ENCODE measurements at regions not wholly inside any gene's neighbourhood (a gene's known extent, or its start where the extent isn't known, plus 50 kb on each side); places are given as distances from the start of the nearest gene placed in this dataset.
"Not testable (repeated sequence)": the region's sequence is repeated elsewhere in the genome, so short reads cannot be mapped to it uniquely, and the experiment has no call there.

GRCh38 chr12:93978553-93978952, 169.8 kb upstream of the PLXNC1 start:
- no peak for DNase-seq (ENCODE audit: low read depth in 3 of 3)

GRCh38 chr12:93979189-93979588, 169.2 kb upstream of the PLXNC1 start:
- peak in 1 of 3 experiments; percentile 10 for DNase-seq (ENCODE audit: low read depth in 3 of 3)

- DNase-seq (ENCODE audit: low read depth in 3 of 3): no peak
These were observed 167.7 kb upstream of the PLXNC1 start for GRCh38 chr12:93980711-93981110.

GRCh38 chr12:93981411-93981810, 167.0 kb upstream of the PLXNC1 start:
- no peak for DNase-seq (ENCODE audit: low read depth in 3 of 3)

- DNase-seq (ENCODE audit: low read depth in 3 of 3): no peak
These were observed 165.5 kb upstream of the PLXNC1 start for GRCh38 chr12:93982771-93983315.

GRCh38 chr12:93984005-93984404, 164.4 kb upstream of the PLXNC1 start:
- no peak for DNase-seq (ENCODE audit: low read depth in 3 of 3)

- DNase-seq (ENCODE audit: low read depth in 3 of 3): no peak
These were observed 158.4 kb upstream of the PLXNC1 start for GRCh38 chr12:93989949-93990348.

- DNase-seq (ENCODE audit: low read depth in 3 of 3): no peak
These were observed 157.3 kb upstream of the PLXNC1 start for GRCh38 chr12:93990832-93991803.

- DNase-seq (ENCODE audit: low read depth in 3 of 3): no peak
These were observed 156.4 kb upstream of the PLXNC1 start for GRCh38 chr12:93991829-93992461.

GRCh38 chr12:93994721-93995120, 153.7 kb upstream of the PLXNC1 start:
- DNase-seq (ENCODE audit: low read depth in 3 of 3): no peak

- DNase-seq (ENCODE audit: low read depth in 3 of 3): no peak
These were observed 152.1 kb upstream of the PLXNC1 start for GRCh38 chr12:93996321-93996720.

GRCh38 chr12:94001691-94002090, 146.7 kb upstream of the PLXNC1 start:
- DNase-seq (ENCODE audit: low read depth in 3 of 3): no peak

- DNase-seq (ENCODE audit: low read depth in 3 of 3): not testable (repeated sequence)
These were observed 145.5 kb upstream of the PLXNC1 start for GRCh38 chr12:94002925-94003324.

GRCh38 chr12:94007833-94008232, 140.5 kb upstream of the PLXNC1 start:
- peak; percentile 12 to 23 (median 17) for DNase-seq (ENCODE audit: low read depth in 3 of 3)

- DNase-seq (ENCODE audit: low read depth in 3 of 3): no peak
These were observed 138.1 kb upstream of the PLXNC1 start for GRCh38 chr12:94010307-94010706.

- no peak for DNase-seq (ENCODE audit: low read depth in 3 of 3)
These were observed 136.3 kb upstream of the PLXNC1 start for GRCh38 chr12:94012071-94012470.

GRCh38 chr12:94012590-94012989, 135.8 kb upstream of the PLXNC1 start:
- no peak for DNase-seq (ENCODE audit: low read depth in 3 of 3)

- not testable (repeated sequence) for DNase-seq (ENCODE audit: low read depth in 3 of 3)
These were observed 131.1 kb upstream of the PLXNC1 start for GRCh38 chr12:94017247-94017646.

- no peak for DNase-seq (ENCODE audit: low read depth in 3 of 3)
These were observed 128.0 kb upstream of the PLXNC1 start for GRCh38 chr12:94020335-94020734.

- DNase-seq (ENCODE audit: low read depth in 3 of 3): no peak
These were observed 124.5 kb upstream of the PLXNC1 start for GRCh38 chr12:94023879-94024278.

GRCh38 chr12:94025068-94025467, 123.3 kb upstream of the PLXNC1 start:
- no peak for DNase-seq (ENCODE audit: low read depth in 3 of 3)

- DNase-seq (ENCODE audit: low read depth in 3 of 3): no peak
These were observed 122.6 kb upstream of the PLXNC1 start for GRCh38 chr12:94025756-94026155.

GRCh38 chr12:94026596-94026995, 121.8 kb upstream of the PLXNC1 start:
- DNase-seq (ENCODE audit: low read depth in 3 of 3): no peak
